ENCODE measurements at regions not wholly inside any gene's neighbourhood (a gene's known extent, or its start where the extent isn't known, plus 50 kb on each side); places are given as distances from the start of the nearest gene placed in this dataset.
A peak's percentile ranks its signal among the peaks of the same experiment; 100 is the strongest.

DNA sequence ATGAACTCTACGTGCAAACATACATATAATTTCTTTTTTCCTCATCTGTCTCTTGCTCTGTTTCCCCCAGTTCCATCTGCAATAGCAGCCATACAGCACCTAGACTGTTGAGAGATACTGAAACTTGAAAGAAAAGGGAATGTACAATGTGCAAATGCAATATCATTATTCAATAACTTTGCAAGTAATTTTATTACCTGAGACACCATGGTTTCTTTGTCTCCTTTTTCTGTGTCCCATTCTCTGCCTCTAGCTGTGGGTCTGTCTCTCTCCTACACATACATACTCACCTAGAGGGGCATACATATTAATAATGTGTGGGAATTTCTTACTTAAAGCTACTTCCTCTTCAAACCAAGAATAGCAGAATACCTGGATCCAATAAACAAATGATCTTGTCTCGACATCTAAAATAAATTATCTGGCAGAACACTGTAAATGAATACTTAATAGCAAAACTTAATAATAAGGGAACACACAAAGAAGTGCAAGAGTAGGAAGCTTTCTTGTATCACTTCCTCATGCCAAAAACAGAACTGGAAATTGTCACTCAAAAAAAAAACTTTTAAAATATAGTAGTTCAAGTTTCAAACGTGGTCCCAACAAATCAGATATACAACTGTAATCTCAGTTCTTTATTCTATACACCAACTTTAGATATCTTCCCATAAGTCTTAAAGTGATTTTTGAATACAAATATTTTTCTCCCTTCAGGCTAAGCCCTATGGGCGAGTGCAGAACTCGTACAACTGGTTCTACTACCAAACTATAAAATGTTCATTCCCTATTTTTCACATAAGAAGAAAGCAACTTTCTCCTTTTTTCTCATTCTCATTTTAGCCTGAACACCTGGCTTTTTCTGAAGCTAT, 194.6 kb downstream of the NRIP1 start:
- DNase-seq (ENCODE audit: low read depth), result no peak

DNA sequence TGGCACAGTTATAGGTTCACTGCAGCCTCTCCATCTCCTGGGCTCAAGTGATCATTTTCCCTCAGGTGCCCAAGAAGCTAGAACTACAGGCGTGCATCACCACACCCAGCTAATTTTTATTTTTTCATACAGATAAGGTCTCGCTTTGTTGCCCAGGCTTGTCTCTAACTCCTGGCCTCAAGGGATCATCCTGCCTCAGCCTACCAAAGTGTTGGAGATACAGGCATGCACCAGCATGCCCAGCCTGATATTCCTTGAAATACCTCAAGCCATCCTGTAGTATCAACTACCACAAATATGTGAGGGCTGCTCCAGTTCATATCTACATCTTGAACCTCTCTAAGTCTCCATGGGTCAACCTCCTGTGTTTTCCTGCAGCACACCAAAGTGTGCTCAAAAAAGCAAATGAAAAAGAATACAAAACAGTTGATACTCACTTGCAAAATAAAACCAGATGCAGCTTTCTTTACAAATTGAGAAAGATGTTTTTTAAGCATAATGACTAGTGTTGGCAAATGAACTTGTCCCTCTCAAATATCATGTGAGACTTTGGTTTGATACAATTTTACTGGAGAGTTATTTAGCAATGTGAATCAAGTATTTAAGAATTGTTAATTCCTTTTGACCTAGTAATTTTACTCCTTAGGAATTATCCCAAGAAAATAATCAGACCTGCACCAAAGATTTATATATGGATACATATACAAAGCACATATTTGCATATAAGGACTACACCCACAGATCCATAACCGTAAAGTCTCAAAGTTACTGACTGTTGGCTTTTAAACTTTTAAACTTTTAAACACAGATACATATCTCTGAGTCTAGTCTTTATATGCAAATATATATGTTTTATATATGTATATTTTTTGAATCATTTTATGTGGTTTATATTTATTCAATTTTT, 197.7 kb downstream of the NRIP1 start:
- no peak for DNase-seq (ENCODE audit: low read depth)

DNA sequence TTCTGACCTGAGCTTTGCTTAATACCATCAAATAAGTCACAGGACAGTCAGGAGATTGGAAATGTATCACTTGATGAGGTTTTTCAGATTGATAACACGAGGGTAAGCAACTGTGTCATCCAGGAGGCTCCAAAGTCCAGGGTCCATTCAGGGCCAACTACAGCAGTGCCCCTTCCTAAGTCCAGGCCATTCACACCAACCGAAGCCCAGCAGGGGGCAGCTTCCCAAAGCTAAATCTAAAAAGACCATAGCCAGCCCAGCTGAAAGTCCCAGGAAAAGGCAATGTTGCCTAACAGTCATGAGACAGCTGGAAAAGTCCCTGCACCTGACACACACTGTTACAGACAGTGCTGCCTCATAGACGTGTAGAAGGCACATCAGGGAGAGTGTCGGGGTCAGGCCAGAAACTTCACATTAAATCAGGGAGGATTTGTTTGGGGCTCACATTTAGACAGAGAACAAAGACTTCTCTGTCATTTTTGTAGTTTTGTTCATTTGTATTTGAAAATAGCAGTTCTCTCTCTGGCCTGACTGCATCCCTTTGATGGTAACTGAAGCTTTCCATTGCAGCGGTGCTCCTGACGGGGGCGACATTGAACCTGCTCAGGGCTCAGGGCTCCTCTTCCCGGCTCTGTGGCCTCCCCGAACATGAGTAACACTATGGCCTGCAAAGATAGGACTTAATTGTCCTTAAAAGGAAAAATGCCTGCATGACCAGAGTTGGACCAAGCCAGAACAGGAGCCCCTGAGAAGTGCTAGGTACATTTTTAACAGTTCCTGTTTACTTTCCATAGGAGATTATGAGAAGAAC, 200.4 kb downstream of the NRIP1 start:
- DNase-seq (ENCODE audit: low read depth), result peak; percentile 79

DNA sequence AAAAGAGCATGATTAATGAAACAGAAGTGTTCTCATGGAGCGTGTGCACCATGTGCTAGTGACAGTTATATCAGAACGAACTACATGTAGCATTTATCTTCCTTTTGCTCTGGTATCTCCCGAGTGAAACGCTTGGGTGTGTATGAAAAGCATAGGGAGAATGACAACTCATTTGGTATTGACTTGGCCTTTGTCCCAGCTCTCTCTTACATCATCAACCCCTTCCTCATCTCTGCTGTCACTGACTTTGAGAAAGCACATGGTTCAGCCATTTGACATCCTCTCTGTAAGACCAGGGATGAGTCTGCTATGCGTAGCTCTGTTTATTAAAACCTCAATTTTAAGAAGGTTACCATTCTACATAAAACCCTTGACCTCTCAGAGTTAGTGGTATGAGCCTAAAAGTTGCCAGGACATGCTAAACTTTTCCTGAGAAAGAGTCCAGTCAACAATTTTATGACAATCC, 201.0 kb downstream of the NRIP1 start:
- DNase-seq (ENCODE audit: low read depth), result peak; percentile 30

DNA sequence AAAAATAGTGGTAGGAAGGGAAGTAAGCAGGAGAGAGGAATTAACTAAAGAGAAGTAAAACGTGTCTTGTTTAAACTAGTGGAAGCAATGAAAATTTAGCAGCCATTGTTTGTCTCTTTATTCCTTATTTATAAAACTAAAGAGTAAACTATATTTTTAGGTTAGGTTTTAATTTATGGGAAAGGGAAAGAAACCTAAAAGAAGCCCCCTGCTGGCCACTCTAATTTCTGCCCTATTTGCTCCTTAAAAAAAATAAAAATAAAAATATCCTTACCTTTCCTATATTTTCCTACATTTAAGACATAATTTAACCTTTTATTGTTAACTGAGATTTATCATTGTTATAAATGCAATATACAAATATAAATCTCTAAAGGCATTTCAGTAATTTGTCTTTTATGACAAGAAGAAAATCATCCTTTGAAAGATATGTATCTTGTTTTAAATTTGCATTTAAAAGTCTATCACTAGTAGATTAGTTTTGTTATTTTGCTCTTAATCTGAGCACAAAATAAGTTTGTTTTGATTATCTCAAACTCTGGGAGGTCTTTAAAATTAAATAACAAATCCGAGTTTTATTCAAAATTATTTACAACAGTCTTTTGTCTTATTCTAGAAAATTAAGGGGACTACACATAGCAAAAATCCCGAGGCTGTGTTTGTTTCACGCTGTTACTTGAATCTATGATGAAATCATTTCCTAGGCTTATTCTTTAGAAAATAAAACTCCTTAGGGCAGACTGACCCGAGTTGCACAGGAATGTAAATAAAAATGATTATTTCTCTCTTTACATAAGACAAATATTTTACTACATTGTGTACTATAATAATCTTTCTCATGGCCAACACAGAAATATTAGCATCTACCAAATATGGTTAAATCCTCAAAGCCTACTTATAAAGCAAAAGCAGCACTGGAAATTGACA, 201.7 kb downstream of the NRIP1 start:
- DNase-seq (ENCODE audit: low read depth), result peak; percentile 33

DNA sequence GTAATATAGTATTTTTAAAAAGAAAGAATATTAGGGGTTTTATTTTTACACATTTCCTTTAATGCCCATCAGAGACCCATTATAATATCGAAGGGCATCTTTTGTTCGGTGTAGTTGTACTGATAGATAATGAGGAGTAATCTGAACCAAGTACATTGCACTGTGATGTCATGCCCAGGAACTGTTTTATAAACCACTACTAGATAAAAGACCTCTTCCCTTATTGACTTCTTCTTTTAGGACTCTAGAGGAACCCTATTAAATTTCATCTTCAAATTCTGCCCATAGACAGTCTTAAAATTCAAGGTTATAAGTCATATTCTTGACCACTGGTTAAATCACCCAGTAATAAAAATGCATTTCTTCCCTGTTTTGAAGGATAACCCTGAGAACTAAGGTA, 206.5 kb downstream of the NRIP1 start:
- no peak for DNase-seq (ENCODE audit: low read depth)

DNA sequence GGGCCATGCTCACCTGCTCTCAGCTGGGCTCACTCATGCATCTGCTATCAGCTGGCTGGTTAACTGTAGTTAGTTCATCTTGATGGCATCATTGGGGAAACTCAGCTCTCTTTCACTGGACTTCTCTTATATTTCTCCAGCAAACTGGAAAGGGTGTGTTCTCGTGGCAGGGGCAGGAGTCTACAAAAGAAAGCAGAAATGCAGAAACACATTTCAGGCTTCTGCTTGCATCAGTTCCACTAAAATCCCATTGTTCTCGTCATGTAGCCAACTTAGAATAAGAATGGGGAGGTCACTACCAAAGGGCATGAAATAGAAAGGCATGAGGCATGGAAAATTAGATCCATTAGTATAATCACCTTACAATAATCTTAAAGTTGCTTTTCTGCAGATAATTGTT, 207.3 kb downstream of the NRIP1 start:
- no peak for DNase-seq (ENCODE audit: low read depth)

DNA sequence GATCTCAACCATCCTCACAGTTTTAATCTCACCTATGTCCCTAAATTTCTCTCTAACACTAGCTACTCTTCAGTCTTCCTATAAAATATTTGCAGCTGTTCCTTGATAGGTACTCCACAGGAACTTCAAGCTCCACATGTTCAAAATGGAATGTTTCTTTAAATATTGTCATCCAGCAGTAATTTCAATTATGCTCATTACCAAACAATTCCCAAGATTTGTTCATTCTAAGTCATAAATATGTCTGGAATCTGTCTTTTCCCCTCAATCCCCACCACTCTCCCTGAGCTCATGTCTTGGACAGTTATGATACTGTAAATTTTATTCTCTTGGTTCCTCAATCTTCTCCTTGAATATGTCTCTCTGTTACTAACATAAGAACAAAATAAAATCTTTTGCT, 214.4 kb downstream of the NRIP1 start:
- DNase-seq (ENCODE audit: low read depth), result peak; percentile 78

DNA sequence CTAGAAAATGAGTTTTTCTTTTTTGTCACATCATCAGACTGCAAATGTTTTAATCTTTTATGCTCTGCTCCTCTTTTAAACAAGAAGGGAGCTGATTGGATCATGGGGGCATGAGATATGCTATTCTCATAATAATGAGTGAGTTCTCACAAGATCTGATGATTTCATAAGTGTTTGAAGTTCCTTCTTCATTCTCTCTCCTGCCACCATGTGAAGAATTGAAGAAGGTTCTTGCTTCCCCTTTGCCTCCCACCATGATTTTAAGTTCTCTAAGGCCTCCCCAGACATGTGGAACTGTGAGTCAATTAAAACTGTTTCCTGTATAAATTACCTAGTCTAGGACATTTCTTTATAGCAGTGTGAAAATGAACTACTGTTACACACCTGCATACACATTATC, 218.2 kb downstream of the NRIP1 start:
- no peak for DNase-seq (ENCODE audit: low read depth)

DNA sequence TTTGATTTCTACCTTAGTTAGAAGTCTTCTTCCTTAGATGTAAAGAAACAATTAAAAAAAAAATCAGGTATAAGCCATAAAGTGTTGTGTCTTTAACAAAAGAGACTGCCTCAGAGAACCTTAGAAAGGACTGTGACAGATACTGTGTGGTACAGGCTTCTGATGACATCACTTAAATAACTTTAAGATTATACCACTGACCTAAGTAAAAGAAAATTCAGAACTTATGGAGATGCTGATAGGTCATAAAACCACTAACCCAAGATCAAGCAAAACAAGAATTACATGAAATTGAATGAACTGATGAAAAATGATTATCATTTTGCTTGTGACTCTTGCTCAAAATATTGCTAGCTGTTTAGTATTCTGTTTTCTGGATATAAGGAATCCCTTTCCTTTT, 220.8 kb downstream of the NRIP1 start:
- DNase-seq (ENCODE audit: low read depth), result peak; percentile 46

DNA sequence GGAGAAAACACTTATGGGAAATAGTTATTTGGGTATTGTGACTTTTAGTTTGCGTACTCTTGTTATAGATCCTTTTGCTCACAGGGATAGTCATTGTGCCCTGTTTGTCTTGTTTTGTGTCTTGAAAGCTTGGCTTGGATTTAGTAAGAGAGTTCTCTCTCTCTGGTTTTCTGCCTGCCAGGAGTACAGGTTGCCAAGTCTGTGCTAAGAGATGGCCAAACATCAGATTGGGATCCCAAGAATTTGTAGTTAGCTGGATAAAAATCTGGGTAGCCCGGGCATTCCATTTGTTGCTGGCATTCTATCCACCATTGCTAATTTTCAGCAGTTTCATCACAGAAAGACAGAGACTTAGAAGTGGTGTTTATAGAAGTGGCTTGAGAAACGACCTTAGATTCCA, 222.2 kb downstream of the NRIP1 start:
- DNase-seq (ENCODE audit: low read depth), result peak; percentile 31

DNA sequence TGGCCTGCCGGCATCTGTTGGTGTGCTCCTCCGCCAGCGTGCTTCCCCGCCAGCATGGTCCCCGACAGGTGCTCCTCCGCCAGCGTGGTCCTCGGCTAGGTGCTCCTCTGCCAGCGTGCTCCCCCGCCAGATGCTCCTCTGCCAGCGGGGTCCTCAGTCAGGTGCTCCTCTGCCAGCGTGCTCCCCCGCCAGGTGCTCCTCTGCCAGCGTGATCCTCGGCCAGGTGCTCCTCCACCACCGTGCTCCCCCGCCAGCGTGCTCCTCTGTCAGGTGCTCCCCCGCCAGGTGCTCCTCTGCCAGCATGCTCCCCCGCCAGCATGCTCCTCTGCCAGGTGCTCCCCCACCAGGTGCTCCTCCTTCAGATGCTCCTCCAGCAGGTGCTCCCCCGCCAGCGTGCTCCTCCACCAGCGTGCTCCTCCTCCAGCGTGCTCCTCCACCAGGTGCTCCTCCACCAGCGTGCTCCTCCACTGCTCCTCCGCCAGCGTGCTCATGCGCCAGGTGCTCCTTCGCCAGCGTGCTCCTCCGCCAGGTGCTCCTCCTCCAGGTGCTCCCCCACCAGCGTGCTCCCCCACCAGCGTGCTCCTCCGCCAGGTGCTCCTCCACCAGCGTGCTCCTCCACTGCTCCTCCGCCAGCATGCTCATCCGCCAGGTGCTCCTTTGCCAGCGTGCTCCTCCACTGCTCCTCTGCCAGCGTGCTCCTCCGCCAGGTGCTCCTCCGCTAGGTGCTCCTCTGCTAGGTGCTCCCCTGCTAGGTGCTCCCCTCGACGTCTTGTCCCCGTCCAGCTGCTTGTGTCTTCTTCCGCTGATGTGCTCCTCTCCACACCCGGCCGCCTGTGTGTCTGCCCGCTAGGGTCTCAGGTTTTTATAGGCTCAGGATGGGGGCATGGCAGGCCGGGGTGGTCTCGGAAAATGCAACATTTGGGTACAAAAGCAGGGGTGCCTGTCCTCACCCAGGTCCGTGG, 223.0 kb downstream of the NRIP1 start:
- no peak for DNase-seq (ENCODE audit: low read depth)

DNA sequence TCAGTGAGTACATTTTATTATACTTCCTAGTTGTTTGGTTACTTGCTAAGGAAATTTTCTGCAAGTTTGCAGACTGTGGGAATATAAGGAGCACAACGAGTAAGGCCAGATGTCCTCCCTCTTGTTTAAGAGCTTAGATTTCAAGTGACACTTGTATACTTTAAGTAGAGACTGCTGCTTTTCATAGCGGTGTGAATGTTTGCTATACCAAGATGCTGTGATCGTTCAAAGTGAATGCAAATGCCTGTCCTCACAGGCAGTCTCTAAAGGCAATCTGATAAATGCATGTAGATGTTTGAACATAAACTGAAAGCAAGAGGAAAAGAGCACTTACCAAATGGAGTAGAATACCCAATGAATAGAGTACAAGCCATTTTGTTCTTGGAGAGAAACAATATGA, 226.4 kb downstream of the NRIP1 start:
- DNase-seq (ENCODE audit: low read depth), result no peak

DNA sequence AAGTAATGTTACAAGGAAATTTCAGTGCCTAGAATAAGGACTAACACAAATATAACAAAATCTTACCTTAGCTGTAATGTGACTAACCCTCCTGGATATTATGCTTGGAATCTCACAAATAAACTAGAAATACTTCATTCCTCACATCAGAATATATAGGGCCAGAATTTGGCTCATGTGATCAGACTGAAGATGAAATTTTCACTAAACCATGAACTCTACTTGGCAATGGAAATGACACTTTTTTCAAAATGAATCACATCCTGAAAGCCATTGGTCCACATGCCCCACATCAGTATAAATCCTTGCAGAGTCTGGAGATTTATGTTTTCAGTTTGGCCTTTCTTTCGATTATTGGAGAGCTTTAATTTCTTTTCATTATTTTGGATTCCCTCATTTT, 227.8 kb downstream of the NRIP1 start:
- peak; percentile 76 for DNase-seq (ENCODE audit: low read depth)

DNA sequence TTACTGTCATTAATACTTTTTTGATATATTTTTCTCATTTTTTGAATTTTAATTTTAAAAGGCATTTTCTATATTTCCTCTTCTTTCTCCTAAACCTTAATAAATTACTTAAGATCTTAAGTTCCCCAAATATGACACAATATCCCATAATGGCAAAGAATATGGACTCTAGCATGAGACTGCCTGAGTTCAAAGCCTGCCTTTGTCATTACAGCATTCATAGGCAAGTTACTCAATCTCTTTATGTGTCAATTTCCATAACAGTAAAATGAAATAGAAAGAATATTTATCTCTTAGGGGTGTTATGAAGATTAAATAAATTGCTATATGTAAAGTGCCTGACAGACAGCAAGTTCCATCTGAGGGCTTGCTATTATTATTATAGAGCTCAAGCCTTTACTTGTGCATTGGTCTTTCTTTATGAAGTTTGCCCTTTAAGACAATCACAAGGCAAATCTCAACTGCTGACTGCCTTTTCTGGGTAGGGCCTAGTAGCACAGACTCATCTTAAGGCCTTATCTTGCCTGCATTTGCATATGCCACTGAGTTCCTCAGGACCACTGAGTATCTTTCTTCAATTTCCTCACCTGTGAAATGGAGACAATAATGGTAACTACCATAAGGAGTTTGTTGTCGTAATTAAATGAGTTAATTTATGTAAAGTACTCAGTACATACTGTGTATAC, 231.0 kb downstream of the NRIP1 start:
- DNase-seq (ENCODE audit: low read depth), result no peak

DNA sequence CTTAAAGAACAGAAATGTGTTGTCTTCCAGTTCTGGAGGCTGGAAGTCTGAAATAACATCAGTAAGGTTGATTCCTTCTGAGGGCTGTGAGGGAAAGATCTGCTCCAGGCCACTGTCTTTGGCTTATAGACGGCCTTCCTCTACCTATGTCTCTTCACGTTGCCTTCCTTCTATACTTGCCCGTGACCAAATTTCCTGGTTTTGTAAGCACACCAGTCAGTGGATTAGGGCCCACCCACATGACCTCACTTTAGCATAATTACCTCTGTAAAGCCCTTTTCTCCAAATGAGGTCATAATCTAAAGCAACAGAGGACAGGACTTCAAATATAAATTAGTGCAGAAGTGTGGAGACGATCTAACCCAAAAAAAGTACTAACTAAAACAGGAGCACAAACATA, 231.6 kb downstream of the NRIP1 start:
- DNase-seq (ENCODE audit: low read depth), result no peak

DNA sequence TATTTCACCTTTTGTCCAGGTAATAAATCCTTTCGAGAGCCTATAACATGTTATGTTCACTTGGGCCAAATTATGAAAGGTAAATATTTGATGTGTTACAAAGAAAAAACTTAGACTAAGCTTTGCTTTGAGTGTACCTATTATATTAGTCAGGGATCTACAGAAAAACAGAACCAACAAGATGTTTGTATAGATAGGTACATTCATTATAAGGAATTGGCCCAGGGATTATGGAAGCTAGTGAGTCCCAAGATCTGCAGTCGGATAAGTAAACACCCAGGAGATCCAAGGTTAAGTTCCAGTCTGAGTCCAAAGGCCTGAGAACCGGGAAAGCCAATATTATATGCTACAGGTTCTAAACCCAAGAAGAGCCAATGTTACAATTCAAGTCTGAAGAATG, 234.5 kb downstream of the NRIP1 start:
- DNase-seq (ENCODE audit: low read depth), result no peak

DNA sequence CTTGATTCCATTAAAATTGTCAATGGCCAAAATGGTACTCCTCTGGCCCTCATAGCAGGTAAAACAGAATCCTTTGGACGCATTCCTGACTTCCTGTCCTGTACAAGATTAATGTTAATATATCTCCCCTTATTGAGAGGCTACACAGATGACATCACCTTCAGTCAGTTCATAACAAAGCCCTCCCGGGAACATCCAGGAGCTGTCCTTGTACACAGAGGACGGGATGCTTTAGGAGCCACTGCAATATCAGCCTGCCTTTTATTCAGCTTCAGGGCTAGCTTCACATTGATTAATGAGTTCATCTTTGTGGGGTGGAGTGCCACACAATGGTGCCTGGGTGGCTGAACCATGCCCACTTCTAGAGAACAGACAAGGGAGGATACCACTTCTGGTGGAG, 235.1 kb downstream of the NRIP1 start:
- no peak for DNase-seq (ENCODE audit: low read depth)

DNA sequence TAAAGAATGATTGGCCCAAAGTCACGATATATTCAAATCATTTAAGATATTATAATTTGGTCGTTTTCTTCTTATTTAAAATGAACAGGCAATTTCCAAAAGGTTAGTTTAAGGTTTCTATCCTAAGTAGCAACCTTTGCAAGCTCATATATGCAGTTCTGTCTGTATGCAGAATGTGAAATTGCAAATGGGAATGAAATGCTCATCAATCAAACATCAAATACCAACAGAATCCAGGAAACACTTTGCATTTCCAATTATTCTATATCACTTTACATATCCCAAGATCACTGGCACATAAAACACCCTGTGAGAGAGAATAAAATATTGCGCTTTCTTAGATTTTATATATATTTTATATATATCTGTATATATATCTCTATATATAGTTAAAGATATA, 237.3 kb downstream of the NRIP1 start:
- no peak for DNase-seq (ENCODE audit: low read depth)

Measured in EH (cell line).